Stimulated activated CD8-positive, alpha-beta memory T cell treated with anti-CD3 and anti-CD28 coated beads, Interleukin-15, amount 100 ng/mL, for 48 hours (primary cell): ENCODE measurements at regions not wholly inside any gene's neighbourhood (a gene's known extent, or its start where the extent isn't known, plus 50 kb on each side); places are given as distances from the start of the nearest gene placed in this dataset.
"Not testable (repeated sequence)": the region's sequence is repeated elsewhere in the genome, so short reads cannot be mapped to it uniquely, and the experiment has no call there.

Source experiments
- DNase-seq, 2 donors: peaks; one replicate each; pipeline ENCODE4 v3.0.0-alpha.2; 2020; ENCODE audit warnings: low read depth in 2 of 2

DNA sequence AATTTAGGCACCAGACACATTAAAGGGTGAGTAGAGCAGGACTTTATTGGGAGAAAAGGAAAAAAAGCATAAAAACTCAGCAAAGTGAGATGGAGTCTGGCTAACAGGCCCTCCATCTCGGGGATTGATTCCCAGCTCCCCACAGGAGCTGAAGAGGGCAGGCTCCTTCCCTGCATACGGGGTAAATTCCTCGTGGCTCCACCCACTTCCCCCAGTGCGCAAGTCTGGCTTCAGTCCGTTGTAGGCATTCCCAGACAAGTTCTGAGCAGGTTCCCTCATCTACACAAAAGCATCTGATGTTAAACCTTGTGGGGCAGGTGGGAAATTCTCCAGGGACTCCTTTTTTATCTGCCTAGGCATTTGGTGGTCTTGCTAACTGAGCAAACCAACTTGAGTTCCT lies 722.6 kb downstream of the ZNF385D start:
- no peak for DNase-seq

DNA sequence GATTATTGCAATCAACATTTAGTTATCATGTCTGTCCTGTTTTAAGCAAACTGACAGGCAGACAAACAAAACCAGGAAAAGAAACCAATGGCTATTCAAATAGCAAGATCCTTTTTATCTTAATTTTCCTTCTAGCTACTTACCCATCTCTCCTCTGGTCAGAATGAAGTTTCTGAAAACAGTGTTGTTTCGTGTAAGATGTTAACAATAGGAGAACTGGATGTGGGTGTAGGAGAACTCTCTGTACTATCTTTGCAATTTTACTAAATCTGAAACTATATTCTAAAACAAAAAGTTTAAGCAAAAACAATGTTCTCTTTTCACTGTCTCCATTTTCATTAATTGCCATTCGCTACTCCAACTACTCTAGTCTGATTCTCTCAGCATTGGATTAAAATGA lies 726.4 kb downstream of the ZNF385D start:
- DNase-seq: no peak

DNA sequence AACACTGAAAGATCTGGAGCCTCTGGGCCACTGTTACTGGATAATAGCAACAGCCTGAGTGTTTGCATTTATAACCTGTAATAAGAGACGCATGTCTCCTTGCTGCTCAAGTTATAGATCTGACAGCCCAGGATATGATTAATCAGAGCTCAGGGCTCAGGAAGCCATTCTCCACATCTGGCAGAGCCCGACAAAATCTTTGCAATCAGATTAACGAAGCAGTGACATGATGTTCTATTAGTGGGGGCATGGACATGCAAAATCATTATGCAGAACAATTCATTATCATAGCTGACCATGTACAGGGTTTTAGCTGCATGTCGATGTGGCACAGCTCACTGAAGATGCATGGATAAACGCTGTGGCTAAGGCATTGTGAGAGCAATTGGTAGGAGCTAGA lies 730.3 kb downstream of the ZNF385D start:
- no peak for DNase-seq

DNA sequence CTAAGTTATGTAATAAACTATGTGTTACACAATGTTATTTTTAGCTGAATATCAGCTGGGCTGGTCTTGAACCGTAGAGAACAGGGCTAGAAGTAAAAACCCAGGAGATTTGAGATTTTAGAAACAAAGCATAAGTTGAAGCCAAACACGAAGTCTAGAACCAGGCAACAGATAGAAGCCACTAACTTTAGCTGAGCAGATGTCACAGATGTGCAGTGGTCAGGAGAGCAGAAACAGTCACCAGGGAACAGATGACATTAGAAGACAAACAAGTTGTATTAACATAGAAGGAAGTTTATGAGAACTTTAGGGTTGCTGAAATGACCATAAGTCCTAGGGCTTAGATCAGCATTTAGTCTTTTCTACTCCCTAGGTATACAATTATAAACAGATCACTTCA lies 731.0 kb downstream of the ZNF385D start:
- no peak for DNase-seq

DNA sequence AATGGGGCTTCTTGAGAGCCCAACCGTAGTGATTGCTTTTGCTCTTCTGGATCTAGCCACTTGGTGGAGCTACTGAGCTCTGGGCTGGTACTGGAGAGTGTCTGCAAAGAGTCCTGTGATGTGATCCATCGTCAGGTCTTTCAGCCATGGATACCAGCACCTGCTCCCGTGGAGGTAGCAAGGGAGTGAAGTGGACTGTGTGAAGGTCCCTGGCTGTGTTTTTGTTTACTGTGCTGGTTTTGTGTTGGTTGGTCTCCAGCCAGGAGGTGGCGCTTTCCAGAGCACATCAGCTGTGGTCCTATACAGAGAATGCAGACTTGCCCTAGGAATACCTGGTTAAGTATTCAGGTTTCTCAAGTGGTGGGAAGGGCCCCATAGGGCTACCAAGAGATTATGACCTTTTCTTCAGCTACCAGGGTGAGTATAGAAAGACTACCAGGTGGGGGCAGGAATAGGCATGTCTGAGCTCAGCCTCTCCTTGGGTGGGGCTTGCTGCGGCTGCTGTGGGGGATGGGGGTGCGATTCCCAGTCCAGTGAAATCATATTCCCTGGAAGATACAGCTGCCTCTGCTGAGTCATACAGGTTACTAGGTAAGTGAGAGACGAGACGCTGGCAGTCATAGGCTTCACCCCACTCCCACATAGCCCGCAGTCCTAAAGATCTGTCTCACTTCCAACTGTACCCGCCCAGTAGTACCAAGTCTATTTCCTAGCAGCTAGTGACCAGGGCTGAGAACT lies 733.7 kb downstream of the ZNF385D start:
- DNase-seq: no peak

DNA sequence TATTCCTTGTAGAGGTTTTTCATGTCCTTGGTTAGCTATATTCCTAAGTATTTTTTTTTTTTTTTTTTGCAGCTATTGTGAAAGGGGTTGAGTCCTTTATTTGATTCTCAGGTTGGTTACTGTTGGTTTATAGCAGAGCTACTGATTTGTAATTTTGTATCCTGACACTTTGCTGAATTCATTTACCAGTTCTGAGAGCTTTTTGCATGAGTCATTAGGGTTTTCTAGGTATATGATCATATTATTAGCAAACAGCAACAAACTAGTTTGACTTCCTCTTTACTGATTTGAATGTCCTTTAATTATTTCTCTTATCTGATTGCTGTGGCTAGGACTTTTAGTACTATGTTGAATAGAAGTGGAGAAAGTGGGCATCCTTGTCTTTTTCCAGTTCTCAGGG lies 737.4 kb downstream of the ZNF385D start:
- no peak for DNase-seq

DNA sequence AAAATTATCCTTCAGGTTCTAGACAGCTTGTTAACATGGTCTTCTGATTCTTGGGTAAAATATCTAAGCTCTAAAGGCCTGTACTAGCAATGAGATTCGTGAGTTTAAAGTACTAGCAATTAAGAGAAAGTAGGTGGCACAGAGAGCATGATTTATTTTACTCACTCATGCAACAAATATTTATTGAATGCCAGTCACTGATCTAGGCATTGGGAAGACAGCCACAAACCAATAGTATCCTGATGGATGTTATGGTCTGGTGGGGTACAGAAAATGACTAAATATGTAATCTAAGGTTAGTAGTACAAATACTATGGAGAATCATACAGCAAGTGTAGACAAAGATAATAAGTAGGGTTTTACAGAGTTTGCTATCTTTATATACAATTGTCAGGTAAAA lies 751.3 kb downstream of the ZNF385D start:
- DNase-seq: no peak

DNA sequence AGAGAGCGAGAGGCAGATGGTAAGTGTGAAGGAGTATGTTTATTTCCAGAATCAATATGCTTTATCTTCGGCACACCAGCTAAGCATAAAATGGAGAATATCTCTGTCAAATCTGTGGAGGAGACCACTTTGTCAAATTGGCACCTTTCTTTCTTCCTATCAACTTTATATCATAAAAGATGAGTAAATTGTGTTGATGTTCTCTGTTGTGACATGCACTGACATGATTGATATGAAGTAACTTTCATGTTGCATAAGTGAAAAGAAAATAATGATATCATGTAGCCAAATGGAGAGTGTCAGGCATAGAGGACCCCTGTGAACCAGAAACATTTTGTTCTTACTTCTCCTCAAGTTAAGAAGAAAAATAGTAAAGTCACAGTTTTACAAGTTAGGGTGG lies 753.8 kb downstream of the ZNF385D start:
- DNase-seq: no peak

DNA sequence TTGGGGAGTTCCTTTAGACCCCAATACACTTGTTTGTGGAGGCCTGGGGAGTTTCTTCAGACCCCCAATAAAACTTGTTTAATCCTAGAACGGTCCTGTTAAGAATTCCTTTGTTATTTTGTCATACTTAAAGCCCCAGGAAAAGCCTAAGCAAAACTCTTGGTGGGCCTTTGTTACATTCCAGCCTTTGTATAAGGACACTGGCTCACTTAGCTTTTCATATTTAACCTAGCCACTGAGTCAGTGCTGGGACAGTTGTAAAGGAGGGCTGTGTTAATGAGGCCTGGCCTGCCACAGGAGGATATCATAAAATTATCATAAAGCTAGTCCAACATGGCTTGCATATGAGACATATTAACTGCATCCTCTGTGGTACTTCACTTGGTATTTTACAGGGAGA lies 760.1 kb downstream of the ZNF385D start:
- DNase-seq: no peak

DNA sequence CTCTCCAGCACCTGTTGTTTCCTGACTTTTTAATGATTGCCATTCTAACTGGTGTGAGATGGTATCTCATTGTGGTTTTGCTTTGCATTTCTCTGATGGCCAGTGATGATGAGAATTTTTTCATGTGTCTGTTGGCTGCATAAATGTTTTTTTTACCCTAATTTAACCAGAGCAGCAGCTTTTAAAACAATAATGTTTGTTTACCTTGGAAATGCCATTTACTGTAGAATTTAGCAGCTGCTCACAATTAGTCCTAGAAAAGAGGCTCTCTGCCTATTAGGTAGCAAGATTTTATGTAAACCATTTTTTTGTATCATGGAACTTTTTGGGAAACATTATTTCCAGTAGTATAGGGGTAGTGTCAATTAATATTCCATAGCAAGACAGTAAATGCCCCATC lies 761.4 kb downstream of the ZNF385D start:
- DNase-seq: not testable (repeated sequence)

DNA sequence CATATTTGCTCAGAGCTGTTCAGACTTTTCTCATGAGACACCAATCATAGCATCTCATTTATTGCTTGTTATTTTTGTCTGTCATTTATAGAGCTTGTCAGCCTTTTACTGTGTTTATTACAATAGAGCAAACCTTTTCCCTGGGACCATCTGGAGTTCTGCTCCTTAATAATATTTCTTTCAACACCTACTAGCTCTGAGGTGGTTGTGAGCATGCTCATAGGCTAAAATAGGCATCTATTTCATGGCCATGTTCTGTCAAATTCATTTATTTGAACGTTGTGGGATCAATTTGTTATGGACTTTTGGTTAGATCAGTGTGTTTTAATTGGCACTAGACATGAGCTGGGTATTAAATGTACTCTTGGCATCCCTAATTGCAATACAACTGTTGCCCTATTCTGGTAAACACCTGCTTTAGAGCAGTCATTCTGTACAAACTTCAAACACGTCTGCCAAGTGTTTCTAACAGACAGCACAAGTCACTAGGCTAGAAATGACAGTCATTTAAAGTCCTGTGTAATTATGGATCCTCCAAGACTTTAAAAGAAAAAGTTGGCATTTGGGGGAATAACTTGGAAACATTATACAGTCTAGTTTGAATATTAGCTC lies 766.3 kb downstream of the ZNF385D start:
- DNase-seq: no peak

DNA sequence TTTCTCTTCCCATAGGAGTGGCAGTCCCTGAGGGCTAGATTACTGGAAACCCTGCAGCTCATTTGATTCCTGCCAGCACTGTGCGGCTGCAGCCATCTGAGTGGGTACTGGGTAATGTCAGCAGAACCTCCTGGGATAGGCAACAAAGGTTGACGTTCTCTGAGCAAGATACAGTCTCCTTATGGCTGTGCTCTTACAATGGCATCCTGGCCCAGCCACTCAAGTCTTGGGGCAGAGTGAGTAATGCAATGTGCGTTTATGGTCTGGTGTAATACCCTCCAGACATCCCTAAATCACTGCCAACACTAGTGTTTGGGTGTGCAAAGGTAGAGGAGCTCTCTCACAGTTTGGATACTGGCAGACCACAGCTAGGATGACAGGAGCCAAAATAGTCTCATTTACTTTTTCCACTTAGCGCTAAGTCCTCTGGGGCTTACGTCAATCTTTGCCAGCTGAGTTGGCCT lies 775.8 kb downstream of the ZNF385D start:
- DNase-seq: no peak

DNA sequence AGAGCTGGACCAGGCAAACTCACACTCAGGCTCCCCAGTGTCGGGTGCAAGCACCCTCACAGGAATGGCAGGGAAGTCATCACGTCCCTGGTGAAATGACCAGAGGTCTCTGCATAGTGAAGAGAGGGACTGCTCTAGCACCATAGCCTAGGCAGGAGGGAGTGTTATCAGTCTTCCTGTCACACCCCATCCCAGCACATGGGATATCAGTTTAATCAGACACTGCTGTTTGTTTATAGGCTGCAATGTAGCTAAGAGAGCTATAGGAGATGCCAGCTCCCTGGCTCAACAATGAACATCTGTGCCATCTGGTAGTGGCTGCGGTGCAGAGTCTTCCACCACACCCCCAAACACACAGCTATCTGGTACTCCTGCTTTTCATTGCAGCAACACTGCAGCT lies 776.6 kb downstream of the ZNF385D start:
- no peak for DNase-seq

DNA sequence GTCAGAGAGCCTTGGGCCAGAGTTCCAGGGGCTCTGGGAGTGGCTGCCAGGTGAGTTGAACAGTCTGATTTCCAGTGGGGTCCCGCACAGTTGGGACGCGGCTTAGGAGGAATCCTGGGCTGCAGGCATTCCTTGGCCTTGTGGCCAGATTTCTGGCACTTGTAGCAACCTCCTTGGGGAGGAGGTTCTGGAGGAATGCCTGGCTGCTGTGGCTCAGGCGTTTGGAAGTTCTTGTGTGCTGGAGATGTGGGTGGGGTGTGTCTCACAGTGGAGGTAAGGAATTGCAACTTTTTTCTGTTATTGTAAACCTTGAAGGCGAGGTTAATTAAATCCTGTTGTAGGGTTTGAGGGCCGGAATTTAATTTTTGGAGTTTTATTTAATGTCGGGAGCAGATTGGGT lies 780.2 kb downstream of the ZNF385D start:
- DNase-seq: not testable (repeated sequence)

DNA sequence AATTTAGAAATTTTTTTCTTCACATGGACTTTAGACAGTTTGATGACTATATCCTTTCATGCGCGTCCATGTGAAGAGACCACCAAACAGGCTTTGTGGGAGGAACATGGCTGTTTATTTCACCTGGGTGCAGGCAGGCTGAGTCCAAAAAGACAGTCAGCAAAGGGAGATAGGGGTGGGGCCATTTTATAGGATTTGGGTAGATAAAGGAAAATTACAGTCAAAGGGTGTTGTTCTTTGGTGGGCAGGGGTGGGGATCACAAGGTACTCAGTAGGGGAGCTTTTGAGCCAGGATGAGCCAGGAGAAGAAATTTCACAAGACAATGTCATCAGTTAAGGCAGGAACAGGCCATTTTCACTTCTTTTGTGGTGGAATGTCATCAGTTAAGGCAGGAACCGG lies 781.5 kb upstream of the SGO1 start:
- DNase-seq: not testable (repeated sequence)

DNA sequence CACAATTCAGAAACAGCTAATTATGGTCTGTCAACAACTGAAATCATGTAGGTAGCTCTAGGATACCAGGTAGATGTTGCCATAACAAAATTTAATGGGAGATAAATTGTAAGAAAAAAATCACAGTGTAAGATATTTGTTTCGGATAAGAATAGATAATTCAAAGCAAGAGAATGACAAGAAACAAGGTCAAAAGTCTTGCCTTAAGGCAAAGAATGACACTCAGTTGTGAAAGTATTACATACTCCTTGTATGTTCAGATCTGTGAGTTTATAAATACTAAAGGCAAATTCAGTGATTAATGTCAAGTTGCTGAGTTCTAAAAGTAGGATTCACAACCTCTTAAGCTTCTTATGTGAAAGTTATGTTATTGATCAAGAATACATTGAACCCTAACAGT lies 772.2 kb upstream of the SGO1 start:
- DNase-seq: no peak

DNA sequence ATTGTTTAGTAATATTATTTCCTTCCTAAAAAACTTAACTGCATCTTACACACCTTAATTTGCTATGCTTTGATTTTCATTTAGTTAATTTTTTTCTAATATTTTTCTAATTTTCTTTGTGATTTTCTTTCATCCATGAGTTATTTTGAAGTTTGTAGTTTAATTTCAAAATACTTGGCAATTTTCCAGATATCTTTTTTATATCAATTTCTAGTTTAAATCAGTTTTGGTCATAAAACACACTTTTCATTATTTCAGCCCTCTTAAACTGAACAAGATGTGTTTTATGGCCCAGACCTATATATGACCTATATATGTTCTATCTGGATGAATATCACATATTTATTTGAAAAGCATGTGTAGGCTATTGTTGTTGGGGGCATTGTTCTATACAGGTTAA lies 759.9 kb upstream of the SGO1 start:
- no peak for DNase-seq

DNA sequence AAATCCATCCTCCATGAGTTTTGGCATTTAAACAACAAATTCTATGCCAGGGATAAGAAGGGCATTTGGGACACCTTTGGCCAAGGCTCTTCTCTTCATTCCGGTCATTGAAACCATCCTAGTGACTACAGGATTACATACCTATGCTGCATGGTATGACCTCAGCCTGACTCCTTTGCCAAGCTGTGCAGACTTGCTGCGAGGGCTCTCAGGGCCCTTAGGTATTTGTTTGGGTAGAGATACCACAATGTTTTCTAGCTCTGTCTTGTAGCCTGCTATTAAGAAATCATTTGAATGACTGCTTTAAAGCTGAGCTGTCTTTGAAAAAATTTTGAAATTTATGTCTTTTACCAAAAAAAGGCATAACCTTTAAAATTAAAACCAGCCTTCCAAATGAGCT lies 749.8 kb upstream of the SGO1 start:
- DNase-seq: no peak

DNA sequence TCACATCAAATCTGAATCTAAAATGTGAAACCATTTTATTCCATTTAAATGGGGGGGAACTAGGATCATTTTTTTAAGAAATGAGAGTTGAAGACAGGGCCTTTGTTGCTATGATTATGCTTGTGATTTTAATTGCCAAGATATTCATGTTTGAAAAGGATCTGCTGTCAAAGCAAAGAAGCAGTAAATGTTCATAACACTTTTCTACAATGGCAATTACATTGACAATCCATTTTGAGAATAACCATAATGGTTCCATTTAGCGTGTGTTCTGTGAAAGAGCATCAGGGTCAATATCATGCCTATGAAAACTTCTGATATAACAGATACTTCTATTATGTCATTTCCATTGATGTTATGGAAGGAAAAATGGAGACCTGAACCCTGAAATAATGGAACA lies 745.8 kb upstream of the SGO1 start:
- no peak for DNase-seq

DNA sequence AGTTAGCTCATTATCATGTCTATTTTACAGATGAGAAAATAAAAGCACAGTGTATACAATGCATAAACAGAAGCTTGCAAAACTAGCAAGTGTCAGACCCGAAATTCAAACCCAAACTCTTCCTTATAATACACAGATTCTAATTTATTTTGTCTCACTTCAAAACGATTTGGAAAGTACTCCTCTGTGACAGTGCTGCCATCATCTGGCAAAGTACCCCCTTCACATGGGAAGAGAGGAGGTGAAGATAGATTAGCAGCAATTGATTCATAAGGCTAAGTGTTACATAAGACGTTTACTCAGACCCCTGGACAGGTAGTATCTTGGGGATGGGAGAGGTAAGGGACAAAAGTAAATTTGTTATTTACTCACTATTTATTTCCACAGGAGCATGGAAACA lies 744.0 kb upstream of the SGO1 start:
- DNase-seq: no peak

DNA sequence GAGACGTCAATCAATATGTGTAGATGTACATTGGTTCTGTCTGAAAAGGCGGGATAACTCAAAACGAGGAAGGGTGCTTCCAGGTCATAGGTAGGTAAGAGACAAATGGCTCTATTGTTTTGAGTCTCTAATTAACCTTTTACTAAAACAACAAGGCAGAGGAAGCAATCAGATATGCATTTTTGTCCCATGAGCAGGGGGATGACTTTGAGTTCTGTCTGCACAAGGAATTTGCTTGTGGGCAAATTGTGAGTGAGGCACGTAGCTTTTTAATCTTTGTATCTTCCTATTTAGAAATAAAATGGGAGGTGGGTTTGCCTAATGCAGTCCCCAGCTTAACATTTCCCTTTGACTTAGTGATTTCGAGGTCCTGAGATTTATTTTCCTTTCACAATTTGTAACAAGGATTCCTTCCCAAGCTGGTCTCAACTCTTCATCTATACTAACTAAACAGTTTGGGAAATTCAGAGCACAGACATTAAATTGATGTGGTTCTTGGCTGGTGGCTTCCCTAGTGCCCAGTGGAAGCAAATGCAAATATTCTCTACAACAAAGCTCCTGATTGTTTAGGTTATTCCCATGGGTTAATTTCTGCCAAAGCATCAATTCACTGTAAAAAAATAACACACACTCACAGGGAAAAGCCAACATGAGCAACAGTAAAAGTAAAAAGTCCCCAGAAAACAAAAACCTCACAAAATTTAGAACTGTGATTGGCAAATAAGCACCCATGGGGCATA lies 738.8 kb upstream of the SGO1 start:
- DNase-seq: no peak

DNA sequence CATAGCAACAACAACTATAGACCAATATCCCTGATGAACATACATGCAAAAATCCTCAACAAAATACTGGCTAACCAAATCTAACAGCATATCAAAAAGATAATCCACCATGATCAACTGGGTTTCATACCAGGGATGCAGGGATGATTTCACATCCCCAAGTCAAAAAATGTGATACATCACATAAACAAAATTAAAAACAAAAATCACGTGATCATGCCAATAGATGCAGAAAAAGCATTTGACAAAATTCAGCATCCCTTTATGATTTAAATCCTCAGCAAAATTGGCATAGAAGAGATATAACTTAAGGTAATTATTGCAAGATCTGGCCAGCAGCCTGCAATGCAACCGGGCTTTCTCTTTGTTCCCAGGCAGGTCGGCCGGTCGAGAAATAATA lies 735.1 kb upstream of the SGO1 start:
- not testable (repeated sequence) for DNase-seq
